ENCODE measurements at regions not wholly inside any gene's neighbourhood (a gene's known extent, or its start where the extent isn't known, plus 50 kb on each side); places are given as distances from the start of the nearest gene placed in this dataset.

GRCh38 chr5:86679949-86680348, 62.2 kb downstream of the COX7C start:
- H3K27me3 ChIP-seq (ENCODE audit: control insufficient read depth, insufficient read depth, low read length), result no peaks in the 10 kb centered on the region
- H4K91ac ChIP-seq (ENCODE audit: insufficient read depth, low read depth, low read length), result no peak overlapping the region
- no peak overlapping the region for H4K8ac ChIP-seq (ENCODE audit: low read depth in 2 of 2, low read length in 2 of 2)
- no peak overlapping the region for H2BK5ac ChIP-seq (ENCODE audit: low read depth, low read length, poor library complexity, severe bottlenecking)
- no CpG with 5 or more reads among the region's 2 CpGs for WGBS, 2 experiments (ENCODE audit: extremely low coverage in 2 of 2, insufficient read length in 1 of 2)
- no peak overlapping the region for H2BK15ac ChIP-seq (ENCODE audit: low read depth, low read length)
- dilution Hi-C loops (cut with HindIII; ENCODE audit: low sequenced_read_pairs, unreplicated experiment) (no loop called here), in situ Hi-C loops (cut with MboI; ENCODE audit: low sequenced_read_pairs) (no loop called here), intact Hi-C loops (cut with micrococcal nuclease) (no loop called here)
- no peaks in the 10 kb centered on the region for H3K9me3 ChIP-seq (ENCODE audit: control insufficient read depth, insufficient read depth, low read length)
- no peak overlapping the region for H3K4me2 ChIP-seq (ENCODE audit: low read depth, low read length)
- no peaks in the 10 kb centered on the region for H3K36me3 ChIP-seq (ENCODE audit: control insufficient read depth, insufficient read depth, low read length)
- no peak overlapping the region for H2AK5ac ChIP-seq (ENCODE audit: low read depth, low read length)
- H2BK120ac ChIP-seq (ENCODE audit: low read depth, low read length), result no peak overlapping the region
- H4K5ac ChIP-seq (ENCODE audit: low read depth, low read length), result no peak overlapping the region
- no peaks in the 10 kb centered on the region for H3K4me1 ChIP-seq (ENCODE audit: control insufficient read depth, insufficient read depth, low read length)
- BruUV-seq (replicated peaks), result no TSS peak
- no peak overlapping the region for H3K4me3 ChIP-seq (ENCODE audit: insufficient read depth, low read depth, low read length)
- H3K27ac ChIP-seq (ENCODE audit: insufficient read depth, low read length), result no peak overlapping the region
- POLR2A ChIA-PET (ENCODE audit: unreplicated experiment), result no interaction called here
- no peak overlapping the region for H3K14ac ChIP-seq (replicated peaks; ENCODE audit: low read depth, low read length)
- DNase-seq, result no peak
- TF ChIP-seq USF2 (IDR thresholded peaks at IDR 0.05; ENCODE audit: low read depth, low read length), result no peak
- TF ChIP-seq POLR2A (IDR thresholded peaks at IDR 0.05; ENCODE audit: low read depth, low read length), result no peak
- TF ChIP-seq RFX5 (IDR thresholded peaks at IDR 0.05; ENCODE audit: low read depth, low read length), result no peak
- TF ChIP-seq, protein P1, sequence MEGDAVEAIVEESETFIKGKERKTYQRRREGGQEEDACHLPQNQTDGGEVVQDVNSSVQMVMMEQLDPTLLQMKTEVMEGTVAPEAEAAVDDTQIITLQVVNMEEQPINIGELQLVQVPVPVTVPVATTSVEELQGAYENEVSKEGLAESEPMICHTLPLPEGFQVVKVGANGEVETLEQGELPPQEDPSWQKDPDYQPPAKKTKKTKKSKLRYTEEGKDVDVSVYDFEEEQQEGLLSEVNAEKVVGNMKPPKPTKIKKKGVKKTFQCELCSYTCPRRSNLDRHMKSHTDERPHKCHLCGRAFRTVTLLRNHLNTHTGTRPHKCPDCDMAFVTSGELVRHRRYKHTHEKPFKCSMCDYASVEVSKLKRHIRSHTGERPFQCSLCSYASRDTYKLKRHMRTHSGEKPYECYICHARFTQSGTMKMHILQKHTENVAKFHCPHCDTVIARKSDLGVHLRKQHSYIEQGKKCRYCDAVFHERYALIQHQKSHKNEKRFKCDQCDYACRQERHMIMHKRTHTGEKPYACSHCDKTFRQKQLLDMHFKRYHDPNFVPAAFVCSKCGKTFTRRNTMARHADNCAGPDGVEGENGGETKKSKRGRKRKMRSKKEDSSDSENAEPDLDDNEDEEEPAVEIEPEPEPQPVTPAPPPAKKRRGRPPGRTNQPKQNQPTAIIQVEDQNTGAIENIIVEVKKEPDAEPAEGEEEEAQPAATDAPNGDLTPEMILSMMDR (conservative IDR thresholded peaks at IDR 0.05; ENCODE audit: low read depth, low read length), result no peak
- no peak for TF ChIP-seq FOS (IDR thresholded peaks at IDR 0.05; ENCODE audit: low read depth, low read length)
- TF ChIP-seq CHD1 (IDR thresholded peaks at IDR 0.05; ENCODE audit: low read depth, low read length), result no peak
- TF ChIP-seq CEBPB (IDR thresholded peaks at IDR 0.05; ENCODE audit: low read depth, low read length), result no peak
- TF ChIP-seq RAD21 (IDR thresholded peaks at IDR 0.05; ENCODE audit: low read length), result no peak
- no peak for TF ChIP-seq MAZ (IDR thresholded peaks at IDR 0.05; ENCODE audit: borderline replicate concordance, low read depth, low read length)
- no peak for TF ChIP-seq MAFK (IDR thresholded peaks at IDR 0.05; ENCODE audit: low read depth, low read length)
- TF ChIP-seq SMC3 (IDR thresholded peaks at IDR 0.05; ENCODE audit: low read depth, low read length), result no peak
- no peak for TF ChIP-seq RCOR1 (IDR thresholded peaks at IDR 0.05; ENCODE audit: insufficient replicate concordance, low read length)
- TF ChIP-seq MXI1 (IDR thresholded peaks at IDR 0.05; ENCODE audit: borderline replicate concordance, low read depth, low read length), result no peak
- H2AFZ ChIP-seq (replicated peaks; ENCODE audit: low read length, poor library complexity), result no peak overlapping the region
- ATAC-seq (ENCODE audit: low read depth), result no peak
- no peak overlapping the region for H3K9ac ChIP-seq (ENCODE audit: low read depth, low read length)
- no peak overlapping the region for H2BK20ac ChIP-seq (ENCODE audit: low read depth, low read length)
- CTCF ChIA-PET, result no interaction called here
- H3K4ac ChIP-seq (ENCODE audit: low read depth, low read length), result no peak overlapping the region
- no peak overlapping the region for H3K56ac ChIP-seq (ENCODE audit: extremely low read depth, insufficient read depth, low read length)
- H3K23ac ChIP-seq (ENCODE audit: low read depth, low read length), result no peak overlapping the region
- no peak overlapping the region for H2AK9ac ChIP-seq (replicated peaks; ENCODE audit: low read depth, low read length, poor library complexity)
- H3K9me1 ChIP-seq (ENCODE audit: insufficient read depth, low read length), result no peaks in the 10 kb centered on the region
- H3K79me1 ChIP-seq (ENCODE audit: low read depth in 1 of 2, low read length in 2 of 2), result no peaks in the 10 kb centered on the region
- H4K20me1 ChIP-seq (ENCODE audit: insufficient read depth, low read length), result no peaks in the 10 kb centered on the region
- H3K18ac ChIP-seq (ENCODE audit: low read depth, low read length), result no peak overlapping the region
